Osteoblast (primary cell): ENCODE measurements at regions not wholly inside any gene's neighbourhood (a gene's known extent, or its start where the extent isn't known, plus 50 kb on each side); places are given as distances from the start of the nearest gene placed in this dataset.

Experiments used
- DNase-seq: peaks from one replicate; pipeline ENCODE4 v3.0.0; 2011; ENCODE audit warnings: low spot score, mixed read lengths; ENCODE audit not compliant: insufficient read length; ENCODE audit errors: missing footprints
- H2AFZ ChIP-seq: 2 replicates; pipeline ENCODE4 v1.6.0; 2011; ENCODE audit warnings: mild to moderate bottlenecking, low read length
- H3K27ac ChIP-seq: 2 replicates; pipeline ENCODE4 v1.5.1; 2011; ENCODE audit warnings: mild to moderate bottlenecking, low read depth, low read length, moderate library complexity
- H3K27me3 ChIP-seq: 2 replicates; pipeline ENCODE4 v1.6.0; 2012; ENCODE audit warnings: mild to moderate bottlenecking, control low read depth, inconsistent platforms, low read length, moderate library complexity; ENCODE audit not compliant: insufficient read depth
- H3K36me3 ChIP-seq: 2 replicates; pipeline ENCODE4 v1.5.1; 2011; ENCODE audit warnings: mild to moderate bottlenecking, low read length, control low read depth, moderate library complexity; ENCODE audit not compliant: insufficient read depth
- H3K4me1 ChIP-seq: 2 replicates; pipeline ENCODE4 v1.5.1; 2011; ENCODE audit warnings: mild to moderate bottlenecking, low read length, control low read depth, moderate library complexity; ENCODE audit not compliant: insufficient read depth
- H3K4me2 ChIP-seq: 2 replicates; pipeline ENCODE4 v1.6.0; 2011; ENCODE audit warnings: mild to moderate bottlenecking, low read length; ENCODE audit not compliant: insufficient read depth
- H3K4me3 ChIP-seq: fragments of 200-600 bp; sonication (generic); 3 replicates; pipeline ENCODE4 v1.5.1; 2012; ENCODE audit warnings: mild to moderate bottlenecking, low read length, inconsistent platforms; ENCODE audit not compliant: insufficient read depth
- H3K79me2 ChIP-seq: 2 replicates; pipeline ENCODE4 v1.6.0; 2012; ENCODE audit warnings: mild to moderate bottlenecking, low read length, control low read depth, inconsistent platforms; ENCODE audit not compliant: insufficient read depth
- H3K9me3 ChIP-seq: 2 replicates; pipeline ENCODE4 v1.5.1; 2011; ENCODE audit warnings: low read depth, low read length, control low read depth
- H4K20me1 ChIP-seq: 2 replicates; pipeline ENCODE4 v1.6.0; 2012; ENCODE audit warnings: mild to moderate bottlenecking, low read length, control low read depth; ENCODE audit not compliant: insufficient read depth
- CTCF ChIP-seq: IDR thresholded peaks from 2 replicates; pipeline ENCODE4 v1.5.1; 2011; ENCODE audit warnings: mild to moderate bottlenecking, low read depth, low read length, moderate library complexity; ENCODE audit errors: extremely low read depth

DNA sequence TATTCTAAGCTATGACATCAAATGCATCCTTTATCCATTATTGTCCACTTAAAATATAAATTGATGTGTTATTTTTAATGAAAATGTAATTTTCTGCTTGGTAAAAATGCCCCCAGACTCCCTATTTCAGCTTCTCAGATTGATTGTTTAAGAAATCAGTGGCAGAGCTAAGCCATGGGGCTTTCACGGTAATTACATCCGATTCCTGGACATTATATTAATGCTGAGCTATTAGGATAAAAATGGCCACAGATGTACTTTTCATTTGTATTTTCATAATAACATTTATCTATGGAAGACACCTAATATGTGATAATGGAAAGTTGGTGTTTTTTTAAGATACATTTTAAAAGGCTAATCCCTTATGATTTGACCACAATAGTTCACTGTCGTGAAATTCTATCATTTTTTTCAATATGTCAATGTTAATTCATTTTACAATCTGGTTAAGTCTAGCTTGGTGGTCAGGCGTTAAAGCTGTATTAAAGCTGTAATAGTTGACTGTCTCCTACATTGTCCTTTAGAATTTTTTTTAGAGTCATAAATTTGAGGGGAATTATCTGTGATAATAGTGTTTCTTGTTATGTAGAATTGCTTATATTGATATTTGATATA lies 229.0 kb upstream of the UBE2E3 start:
- DNase-seq, result no peak
- H3K27me3 ChIP-seq, result no peaks in the 10 kb centered on the region
- no peak for TF ChIP-seq CTCF
- H3K4me1 ChIP-seq, result no peaks in the 10 kb centered on the region
- H2AFZ ChIP-seq, result no peak overlapping the region
- H3K36me3 ChIP-seq, result no peaks in the 10 kb centered on the region
- no peak overlapping the region for H3K4me3 ChIP-seq
- H3K4me2 ChIP-seq, result no peak overlapping the region
- no peaks in the 10 kb centered on the region for H3K79me2 ChIP-seq
- H3K27ac ChIP-seq, result no peak overlapping the region
- no peaks in the 10 kb centered on the region for H3K9me3 ChIP-seq
- H4K20me1 ChIP-seq, result no peaks in the 10 kb centered on the region

- H3K4me2 ChIP-seq, result no peak overlapping the region
- H3K4me1 ChIP-seq, result peaks cover 2% of the 10 kb centered on the region
- H3K4me3 ChIP-seq, result no peak overlapping the region
- no peaks in the 10 kb centered on the region for H3K36me3 ChIP-seq
- H3K27ac ChIP-seq, result no peak overlapping the region
- no peaks in the 10 kb centered on the region for H3K79me2 ChIP-seq
- no peak overlapping the region for H2AFZ ChIP-seq
- no peak for DNase-seq
- H4K20me1 ChIP-seq, result no peaks in the 10 kb centered on the region
- no peaks in the 10 kb centered on the region for H3K9me3 ChIP-seq
- H3K27me3 ChIP-seq, result no peaks in the 10 kb centered on the region
- no peak for TF ChIP-seq CTCF
Observed at GRCh38 chr2:180747728-180748127, 232.7 kb upstream of the UBE2E3 start.

- Histone ChIP-seq H4K20me1 (no peaks in the 10 kb centered on the region), H2AFZ (no peak overlapping the region), H3K27ac (no peak overlapping the region), H3K4me3 (no peak overlapping the region), H3K36me3 (no peaks in the 10 kb centered on the region), H3K4me2 (no peak overlapping the region), H3K9me3 (no peaks in the 10 kb centered on the region), H3K4me1 (peaks cover 3% of the 10 kb centered on the region), H3K27me3 (no peaks in the 10 kb centered on the region), H3K79me2 (no peaks in the 10 kb centered on the region)
- no peak for TF ChIP-seq CTCF
- no peak for DNase-seq
Observed at GRCh38 chr2:180743401-180743800, 237.0 kb upstream of the UBE2E3 start.

GRCh38 chr2:180742801-180743200 lies 237.6 kb upstream of the UBE2E3 start:
- Histone ChIP-seq H3K9me3 (no peaks in the 10 kb centered on the region), H4K20me1 (no peaks in the 10 kb centered on the region), H3K27me3 (no peaks in the 10 kb centered on the region), H3K4me1 (peaks cover 3% of the 10 kb centered on the region), H3K27ac (no peak overlapping the region), H2AFZ (no peak overlapping the region), H3K79me2 (no peaks in the 10 kb centered on the region), H3K4me2 (no peak overlapping the region), H3K4me3 (no peak overlapping the region), H3K36me3 (no peaks in the 10 kb centered on the region)
- DNase-seq, result no peak
- TF ChIP-seq CTCF, result no peak
